HG02840 (cell line): ENCODE measurements at regions not wholly inside any gene's neighbourhood (a gene's known extent, or its start where the extent isn't known, plus 50 kb on each side); places are given as distances from the start of the nearest gene placed in this dataset.
"Not testable (repeated sequence)": the region's sequence is repeated elsewhere in the genome, so short reads cannot be mapped to it uniquely, and the experiment has no call there.

Experiments
- ATAC-seq: cut with Tn5 transposase; IDR thresholded peaks from one replicate; pipeline ENCODE4 v1.9.1; 2021; ENCODE audit warnings: mild to moderate bottlenecking, moderate library complexity, moderate number of reproducible peaks; ENCODE audit not compliant: unreplicated experiment, low FRiP score

- no peak for ATAC-seq
Observed at GRCh38 chr4:165548702-165549101, 169.9 kb downstream of the CPE start.

- no peak for ATAC-seq
Observed at GRCh38 chr4:165553221-165553810, 174.5 kb downstream of the CPE start.

- no peak for ATAC-seq
Observed at GRCh38 chr4:165555302-165555701, 176.5 kb downstream of the CPE start.

- no peak for ATAC-seq
Observed at GRCh38 chr4:165556383-165556782, 177.6 kb downstream of the CPE start.

- no peak for ATAC-seq
Observed at GRCh38 chr4:165560941-165561340, 182.1 kb downstream of the CPE start.

- no peak for ATAC-seq
Observed at GRCh38 chr4:165563851-165564250, 185.0 kb downstream of the CPE start.

GRCh38 chr4:165569031-165569430, 190.2 kb downstream of the CPE start:
- no peak for ATAC-seq

- ATAC-seq, result not testable (repeated sequence)
Observed at GRCh38 chr4:165571476-165571875, 192.7 kb downstream of the CPE start.

GRCh38 chr4:165580351-165580905, 201.6 kb downstream of the CPE start:
- no peak for ATAC-seq

GRCh38 chr4:165583341-165583740, 204.5 kb downstream of the CPE start:
- ATAC-seq, result no peak

- no peak for ATAC-seq
Observed at GRCh38 chr4:165584916-165585315, 206.1 kb downstream of the CPE start.

GRCh38 chr4:165588534-165589315, 209.9 kb downstream of the CPE start:
- ATAC-seq, result no peak

GRCh38 chr4:165592386-165592785, 213.6 kb downstream of the CPE start:
- ATAC-seq, result no peak

GRCh38 chr4:165597581-165598480, 219.0 kb downstream of the CPE start:
- ATAC-seq, result no peak

GRCh38 chr4:165600959-165601683, 222.3 kb downstream of the CPE start:
- no peak for ATAC-seq

- ATAC-seq, result no peak
Observed at GRCh38 chr4:165602621-165603020, 223.8 kb downstream of the CPE start.

- ATAC-seq, result no peak
Observed at GRCh38 chr4:165604181-165604580, 225.4 kb downstream of the CPE start.

GRCh38 chr4:165605811-165606210, 227.0 kb downstream of the CPE start:
- ATAC-seq, result no peak

GRCh38 chr4:165606465-165607205, 227.8 kb downstream of the CPE start:
- ATAC-seq, result no peak

- no peak for ATAC-seq
Observed at GRCh38 chr4:165609653-165610052, 230.8 kb downstream of the CPE start.
